AG04450 (cell line): ENCODE measurements at regions not wholly inside any gene's neighbourhood (a gene's known extent, or its start where the extent isn't known, plus 50 kb on each side); places are given as distances from the start of the nearest gene placed in this dataset.

ENCODE experiments used
- CTCF ChIA-PET: fragments of 300-600, 350-600 bp; formaldehyde crosslinking; extraction: SDS; loops from one replicate; lab custom pipeline; 2022; ENCODE audit warnings: antibody characterized with exemption, inconsistent platforms; lab: Charles Lee
- POLR2A ChIA-PET: fragments of 350-600 bp; formaldehyde crosslinking; extraction: SDS; loops from one replicate; lab custom pipeline; 2021; ENCODE audit warnings: antibody characterized with exemption, inconsistent platforms; lab: Yijun Ruan, JAX
- DNase-seq: peaks from one replicate; pipeline ENCODE4 v3.0.0-alpha.2; 2011; ENCODE audit warnings: low read depth, low spot score
- H3K27ac ChIP-seq: one replicate; pipeline ENCODE4 v1.5.1; 2012; ENCODE audit warnings: low read depth, low read length, control low read depth
- H3K27me3 ChIP-seq: one replicate; pipeline ENCODE4 v1.6.0; 2012; ENCODE audit warnings: low read length; ENCODE audit not compliant: control insufficient read depth, insufficient read depth
- H3K4me3 ChIP-seq: 2 replicates; pipeline ENCODE4 v1.5.1; 2011; ENCODE audit warnings: mild to moderate bottlenecking, low read depth, low read length, control low read depth
- H3K9me3 ChIP-seq: 2 replicates; pipeline ENCODE4 v1.5.1; 2012; ENCODE audit warnings: low read length; ENCODE audit not compliant: control insufficient read depth, insufficient read depth
- CTCF ChIP-seq: IDR thresholded peaks from 2 replicates; pipeline ENCODE4 v1.5.1; 2011; ENCODE audit warnings: low read depth, low read length, control low read depth, inconsistent platforms

GRCh38 chr14:33855672-33856071, 95.2 kb downstream of the EGLN3 start:
- H3K27me3 ChIP-seq, result no peaks in the 10 kb centered on the region
- TF ChIP-seq CTCF, result no peak
- ChIA-PET CTCF (no interaction called here), POLR2A (no interaction called here)
- H3K4me3 ChIP-seq, result no peak overlapping the region
- H3K9me3 ChIP-seq, result no peaks in the 10 kb centered on the region
- no peak overlapping the region for H3K27ac ChIP-seq
- DNase-seq, result no peak
